SK-N-SH (cell line): ENCODE measurements at regions not wholly inside any gene's neighbourhood (a gene's known extent, or its start where the extent isn't known, plus 50 kb on each side); places are given as distances from the start of the nearest gene placed in this dataset.

Source experiments
- CTCF ChIA-PET: fragments of 300-600, 350-600 bp; formaldehyde crosslinking; extraction: SDS; loops from one replicate; lab custom pipeline; 2021; lab: Yijun Ruan, JAX
- POLR2A ChIA-PET: fragments of 350-600 bp; sonication (Branson Sonifier 250); formaldehyde crosslinking; extraction: SDS; loops from one replicate; lab custom pipeline; 2020; ENCODE audit warnings: antibody characterized with exemption, inconsistent platforms; lab: Yijun Ruan, JAX
- DNase-seq: peaks from one replicate; pipeline ENCODE4 v3.0.0; 2012
- H2AFZ ChIP-seq: fragments of 200-600 bp; sonication (generic); 2 replicates; pipeline ENCODE4 v1.8.1; 2016; ENCODE audit warnings: antibody characterized with exemption, mild to moderate bottlenecking, low read depth
- H3F3A ChIP-seq: fragments of 200-600 bp; sonication (generic); replicated peaks from 2 replicates; pipeline ENCODE3; 2016; ENCODE audit warnings: antibody characterized with exemption, mild to moderate bottlenecking; ENCODE audit not compliant: insufficient read depth
- H3K27ac ChIP-seq, 2 experiments: fragments of 200-500 bp in 1 of 2; fragments of 200-600 bp in 1 of 2; sonication (Bioruptor generic) in 1 of 2; sonication (generic), shearing (Covaris generic) in 1 of 2; 2 replicates each; pipeline versions ENCODE4 v1.5.1 to v1.6.1; 2014 to 2016; ENCODE audit warnings: low read depth in 2 of 2, inconsistent platforms in 1 of 2, low read length in 1 of 2, mild to moderate bottlenecking in 1 of 2, mixed read lengths in 1 of 2
- H3K27me3 ChIP-seq: fragments of 200-600 bp; sonication (generic), shearing (Covaris generic); 2 replicates; pipeline ENCODE4 v1.6.1; 2016; ENCODE audit warnings: mixed run types; ENCODE audit not compliant: insufficient read depth
- H3K36me3 ChIP-seq, 2 experiments: fragments of 200-500 bp in 1 of 2; fragments of 200-600 bp in 1 of 2; sonication (Bioruptor generic) in 1 of 2; sonication (generic) in 1 of 2; replicated peaks in 1 of 2; 2 replicates each; pipeline versions ENCODE3 to v1.5.1; 2014 to 2016; ENCODE audit warnings: low read length in 1 of 2, mild to moderate bottlenecking in 1 of 2; ENCODE audit not compliant: insufficient read depth in 2 of 2, control insufficient read depth in 1 of 2
- H3K4me1 ChIP-seq, 2 experiments: fragments of 200-500 bp in 1 of 2; fragments of 200-600 bp in 1 of 2; sonication (Bioruptor generic) in 1 of 2; sonication (generic), shearing (Covaris generic) in 1 of 2; 2 replicates each; pipeline versions ENCODE4 v1.5.1 to v1.6.1; 2014 to 2016; ENCODE audit warnings: low read depth in 1 of 2, low read length in 1 of 2, mixed run types in 1 of 2; ENCODE audit not compliant: insufficient read depth in 2 of 2, control insufficient read depth in 1 of 2
- H3K4me2 ChIP-seq: fragments of 200-600 bp; sonication (generic), shearing (Covaris generic); 2 replicates; pipeline ENCODE4 v1.6.1; 2017; ENCODE audit warnings: mixed run types
- H3K4me3 ChIP-seq, 2 experiments: fragments of 200-500 bp in 1 of 2; fragments of 200-600 bp in 1 of 2; sonication (Bioruptor generic) in 1 of 2; sonication (generic), shearing (Covaris generic) in 1 of 2; 2 replicates each; pipeline versions ENCODE4 v1.5.1 to v1.8.1; 2014 to 2016; ENCODE audit warnings: low read depth in 2 of 2, inconsistent platforms in 1 of 2, low read length in 1 of 2, mild to moderate bottlenecking in 1 of 2, mixed read lengths in 1 of 2, moderate library complexity in 1 of 2
- H3K79me2 ChIP-seq: fragments of 200-600 bp; sonication (generic); 2 replicates; pipeline ENCODE4 v1.8.1; 2017; ENCODE audit warnings: mild to moderate bottlenecking; ENCODE audit not compliant: insufficient read depth
- H3K9ac ChIP-seq: fragments of 200-600 bp; sonication (generic); 2 replicates; pipeline ENCODE4 v1.6.1; 2017; ENCODE audit warnings: mixed run types
- H3K9me2 ChIP-seq: fragments of 200-600 bp; sonication (generic); 2 replicates; pipeline ENCODE4 v1.6.1; 2017; ENCODE audit warnings: mixed run types
- H3K9me3 ChIP-seq: fragments of 200-600 bp; sonication (generic); 2 replicates; pipeline ENCODE4 v1.6.1; 2017; ENCODE audit warnings: mixed run types, mild to moderate bottlenecking, moderate library complexity
- H4K20me1 ChIP-seq: fragments of 200-600 bp; sonication (generic); 2 replicates; pipeline ENCODE4 v1.6.1; 2017; ENCODE audit warnings: mild to moderate bottlenecking, mixed run types; ENCODE audit not compliant: insufficient read depth
- CHD2 ChIP-seq: fragments of 150-350 bp; IDR thresholded peaks from 2 replicates; pipeline ENCODE4 v1.6.1; 2018; ENCODE audit warnings: low read length; ENCODE audit not compliant: partially characterized antibody
- CTCF ChIP-seq: fragments of 200-600 bp; sonication (generic); IDR thresholded peaks from 2 replicates; pipeline ENCODE4 v1.6.1; 2017; ENCODE audit warnings: antibody characterized with exemption, mild to moderate bottlenecking, moderate library complexity
- EP300 ChIP-seq, 2 experiments: IDR thresholded peaks; 2 replicates each; pipeline versions ENCODE4 v1.4.0 to v1.6.1; 2012; ENCODE audit warnings: borderline replicate concordance in 1 of 2, low read depth in 1 of 2, low read length in 1 of 2
- FOXJ3 ChIP-seq: sonication (generic); formaldehyde crosslinking; IDR thresholded peaks from 2 replicates; pipeline ENCODE4 v1.5.1; 2020; ENCODE audit warnings: mild to moderate bottlenecking, missing genetic modification reagents
- FOXM1 ChIP-seq: IDR thresholded peaks from 2 replicates; pipeline ENCODE4 v1.4.0; 2012; ENCODE audit warnings: low read depth, mild to moderate bottlenecking
- GATA2 ChIP-seq: sonication (generic); formaldehyde crosslinking; IDR thresholded peaks from 2 replicates; pipeline ENCODE4 v1.5.0; 2020; ENCODE audit warnings: mild to moderate bottlenecking, missing genetic modification reagents
- MAX ChIP-seq: IDR thresholded peaks from 2 replicates; pipeline ENCODE4 v1.4.0; 2012; ENCODE audit warnings: low read depth
- MXI1 ChIP-seq: IDR thresholded peaks from 2 replicates; pipeline ENCODE4 v1.6.1; 2012; ENCODE audit warnings: mild to moderate bottlenecking, low read depth, low read length, improper control_type of control experiment
- PBX3 ChIP-seq: IDR thresholded peaks from 2 replicates; pipeline ENCODE4; 2012
- POLR2AphosphoS5 ChIP-seq: IDR thresholded peaks from 2 replicates; pipeline ENCODE4 v1.6.1; 2012; ENCODE audit warnings: low read depth, low read length
- RAD21 ChIP-seq: IDR thresholded peaks from 2 replicates; pipeline ENCODE4 v1.6.1; 2012; ENCODE audit warnings: mild to moderate bottlenecking, low read length
- RCOR1 ChIP-seq: fragments of 150-350 bp; IDR thresholded peaks from 2 replicates; pipeline ENCODE4 v1.6.1; 2017; ENCODE audit warnings: antibody characterized with exemption, low read length
- RFX5 ChIP-seq: IDR thresholded peaks from 2 replicates; pipeline ENCODE4 v1.6.1; 2012; ENCODE audit warnings: mild to moderate bottlenecking, improper control_type of control experiment, low read length
- SIN3A ChIP-seq: IDR thresholded peaks from 2 replicates; pipeline ENCODE4 v1.6.1; 2012; ENCODE audit warnings: low read depth, mild to moderate bottlenecking, low read length, moderate library complexity, borderline replicate concordance
- TCF12 ChIP-seq: IDR thresholded peaks from 2 replicates; pipeline ENCODE4 v1.4.0; 2012
- TEAD4 ChIP-seq: IDR thresholded peaks from 2 replicates; pipeline ENCODE4 v1.4.0; 2012; ENCODE audit warnings: mild to moderate bottlenecking, borderline replicate concordance; ENCODE audit not compliant: insufficient read depth
- WGBS: methylation state at CpG from one replicate; pipeline ENCODE4 v1.1.6; 2017; ENCODE audit warnings: low lambda C conversion rate; 5-methylcytosine and 5-hydroxymethylcytosine counted together

- DNase-seq, result peak; percentile 57
- POLR2A ChIA-PET, result interaction anchor here (2.1 to 2.5 kb wide), 2 partner anchors 32 to 732 kb away, joined by 10 to 15 read pairs; partner anchors contain the start of gene BTG1
- no peaks in the 10 kb centered on the region for H3K27me3 ChIP-seq
Observed at GRCh38 chr12:91413581-91414546, 231.2 kb upstream of the DCN start.

More at GRCh38 chr12:91413581-91414546, 231.2 kb upstream of the DCN start:
- Histone ChIP-seq H3F3A (no peaks in the 10 kb centered on the region), H3K9ac (no peak overlapping the region), H4K20me1 (no peaks in the 10 kb centered on the region), H3K4me1 (peaks cover 0 to 9% of the 10 kb centered on the region in 2 experiments; a peak in 1 of 4 replicates), H2AFZ (no peak overlapping the region), H3K4me3 (no peak overlapping the region), H3K9me3 (no peaks in the 10 kb centered on the region), H3K79me2 (no peaks in the 10 kb centered on the region), H3K36me3 (no peaks in the 10 kb centered on the region), H3K4me2 (no peak overlapping the region), H3K27ac (peak overlapping the region in 1 of 2 experiments; percentile 96; a peak in 2 of 4 replicates), H3K9me2 (no peaks in the 10 kb centered on the region)
- TF ChIP-seq RFX5, result peak; percentile 54; the same call in 1 of the 2 replicates
- peak; percentile 38 for TF ChIP-seq RAD21
- TF ChIP-seq POLR2AphosphoS5, result 0 out of 2 replicates have a peak, but pooled peaks have one; percentile 13
- TF ChIP-seq FOXJ3 (CRISPR knock-in tag), result peak; percentile 85
- TF ChIP-seq MXI1, result peak; percentile 54; the same call in 1 of the 2 replicates
- TF ChIP-seq EP300 (IDR thresholded peaks at IDR 0.05; ENCODE audit: borderline replicate concordance in 1 of 2, low read depth in 1 of 2, low read length in 1 of 2), result peak; percentile 13 to 98; a peak in 2 of 4 replicates
- TF ChIP-seq FOXM1, result no peak
- no peak for TF ChIP-seq MAX
- no peak for TF ChIP-seq CTCF
- TF ChIP-seq TCF12, result peak; percentile 65
- TF ChIP-seq GATA2, result peak; percentile 96
- peak; percentile 70 for TF ChIP-seq RCOR1
- peak; percentile 45 for TF ChIP-seq PBX3
- no peak for TF ChIP-seq SIN3A
- TF ChIP-seq TEAD4, result no peak
- TF ChIP-seq CHD2, result peak; percentile 57
- WGBS, result 30% methylated on average over 6 of the region's 6 CpGs
- CTCF ChIA-PET, result interaction anchor here (0.6 to 2.6 kb wide), 8 partner anchors 9 to 1156 kb away, joined by 3 to 23 read pairs (median 3); no protein-coding TSS in a partner anchor
